NCI-H526 treated with DMSO at 0.1 percent for 48 hours (cell line): ENCODE measurements at regions not wholly inside any gene's neighbourhood (a gene's known extent, or its start where the extent isn't known, plus 50 kb on each side); places are given as distances from the start of the nearest gene placed in this dataset.

Experiments used
- DNase-seq: peaks from one replicate; lab custom pipeline; 2025; lab: John Stamatoyannopoulos, UW

GRCh38 chr13:73704587-73704986 lies 429.6 kb downstream of the KLF12 start:
- DNase-seq: no peak

- DNase-seq: no peak
These were observed 430.6 kb downstream of the KLF12 start for GRCh38 chr13:73703606-73704005.

- peak; percentile 25 for DNase-seq
These were observed 431.7 kb downstream of the KLF12 start for GRCh38 chr13:73702419-73703071.

- no peak for DNase-seq
These were observed 433.0 kb downstream of the KLF12 start for GRCh38 chr13:73701160-73701559.

GRCh38 chr13:73698859-73699258 lies 435.3 kb downstream of the KLF12 start:
- no peak for DNase-seq

DNA sequence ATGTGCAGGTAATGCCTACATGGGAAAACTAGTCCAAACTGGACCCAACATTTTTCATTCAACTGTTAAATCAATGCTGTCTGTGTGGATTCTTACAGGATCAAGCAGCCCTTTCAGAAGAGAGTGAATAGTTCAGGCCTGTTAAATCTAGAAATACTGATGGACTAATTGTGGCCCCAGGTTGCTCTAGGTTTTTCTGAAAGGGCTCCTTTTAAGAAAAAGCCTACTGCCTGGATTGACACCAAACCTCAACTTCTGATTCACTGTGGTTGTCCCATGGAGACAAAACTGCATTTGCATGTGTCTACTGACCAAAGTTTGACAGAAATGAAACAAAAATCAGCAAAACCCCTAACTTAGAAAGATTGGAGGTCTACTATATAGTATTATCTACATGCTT lies 437.0 kb downstream of the KLF12 start:
- DNase-seq: no peak

DNA sequence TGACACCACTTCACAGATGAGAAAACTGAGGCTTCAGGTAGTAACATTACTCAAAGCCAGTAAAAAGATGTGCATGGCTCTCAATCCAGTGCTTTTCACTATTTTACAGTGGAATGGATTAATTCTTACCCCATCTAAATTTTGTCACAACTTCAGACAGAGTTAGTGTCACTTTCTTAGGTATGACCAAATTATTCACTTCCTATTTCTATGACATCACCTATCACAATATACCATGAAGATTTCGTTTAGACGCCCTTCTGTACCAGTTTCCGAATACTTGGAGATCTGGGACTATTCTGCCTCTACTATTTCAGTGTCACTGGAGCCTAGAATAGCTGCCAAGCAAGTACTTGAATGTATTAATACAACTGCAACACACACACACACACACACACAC lies 437.5 kb downstream of the KLF12 start:
- no peak for DNase-seq

- DNase-seq: peak; percentile 14
These were observed 437.9 kb downstream of the KLF12 start for GRCh38 chr13:73696271-73696670.

GRCh38 chr13:73695325-73695724 lies 438.9 kb downstream of the KLF12 start:
- DNase-seq: no peak

GRCh38 chr13:73693215-73693614 lies 441.0 kb downstream of the KLF12 start:
- DNase-seq: no peak

GRCh38 chr13:73691891-73692290 lies 442.3 kb downstream of the KLF12 start:
- DNase-seq: no peak

DNA sequence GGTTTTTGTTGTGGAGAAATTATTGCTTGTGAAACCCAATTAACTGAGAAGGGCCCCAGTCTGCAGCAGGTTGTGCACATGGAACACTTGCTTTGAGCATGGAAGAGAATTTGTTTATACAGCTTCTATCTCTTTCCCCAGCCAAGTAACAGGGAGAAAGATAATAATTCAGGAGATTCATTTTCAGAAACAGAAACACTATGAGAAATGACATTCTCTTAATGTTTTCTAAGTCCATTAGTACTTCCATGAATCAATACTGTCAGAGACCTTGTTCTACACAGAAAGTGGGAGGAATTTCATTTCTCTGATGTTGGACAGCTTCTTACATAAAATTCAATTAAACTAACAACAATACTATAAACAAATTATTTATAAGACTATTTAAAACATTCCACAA lies 446.3 kb downstream of the KLF12 start:
- no peak for DNase-seq

DNA sequence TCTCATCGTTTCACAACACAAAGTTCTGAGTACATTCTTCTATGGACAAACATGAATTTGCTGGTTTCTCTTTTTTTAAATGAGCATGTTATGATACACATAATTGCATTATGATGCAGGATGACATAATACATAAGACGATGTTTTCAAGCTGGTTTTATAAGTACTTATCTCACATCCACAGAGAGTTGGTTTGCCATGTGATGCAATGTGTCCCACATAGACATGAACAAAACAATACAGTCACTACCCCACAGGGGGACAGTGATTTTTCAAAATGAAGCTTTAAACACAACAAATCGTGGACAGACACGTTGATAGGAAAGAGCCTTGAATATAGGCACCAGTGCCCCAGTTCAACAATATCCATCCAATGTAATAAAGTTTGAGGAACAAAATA lies 447.1 kb downstream of the KLF12 start:
- no peak for DNase-seq

DNA sequence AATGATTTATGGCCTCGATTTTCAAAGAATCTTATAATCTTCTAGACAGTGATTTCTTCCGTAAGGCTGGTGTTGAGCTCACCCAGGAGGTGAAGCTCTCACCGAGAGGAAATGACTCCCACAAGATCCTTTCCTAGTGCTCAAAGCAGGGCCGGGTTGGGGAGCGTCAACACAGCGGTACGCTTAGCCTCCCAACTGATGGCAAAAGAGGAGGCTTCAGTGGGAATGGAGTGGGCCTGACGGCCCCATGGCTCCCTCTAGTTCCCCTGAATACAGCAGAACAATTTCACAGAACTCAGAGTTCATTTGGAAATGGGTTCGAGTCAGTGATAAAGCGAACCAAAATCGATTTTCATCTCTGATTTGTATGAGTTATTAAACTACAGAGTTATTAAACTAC lies 449.5 kb downstream of the KLF12 start:
- no peak for DNase-seq

GRCh38 chr13:73684286-73684685 lies 449.9 kb downstream of the KLF12 start:
- no peak for DNase-seq

GRCh38 chr13:73683746-73684145 lies 450.5 kb downstream of the KLF12 start:
- no peak for DNase-seq

DNA sequence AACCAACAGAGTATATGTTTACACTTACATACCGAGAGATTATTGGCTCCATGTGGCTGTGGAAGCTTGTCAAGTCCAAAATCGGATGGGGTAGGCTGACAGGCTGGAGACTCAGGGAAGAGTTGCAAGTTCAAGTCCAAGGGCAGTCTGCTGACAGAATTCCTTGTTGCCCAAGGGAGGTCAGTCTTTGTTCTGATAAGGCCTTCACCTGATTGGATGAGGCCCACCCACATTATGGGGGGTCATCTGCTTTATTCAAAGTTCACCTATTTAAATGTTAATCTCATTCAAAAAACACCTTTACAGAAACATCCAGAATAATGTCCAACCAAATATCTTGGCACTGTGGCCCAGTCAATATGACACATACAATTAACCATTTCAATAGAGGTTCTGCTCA lies 452.4 kb downstream of the KLF12 start:
- DNase-seq: no peak

- no peak for DNase-seq
These were observed 453.2 kb downstream of the KLF12 start for GRCh38 chr13:73681015-73681414.

DNA sequence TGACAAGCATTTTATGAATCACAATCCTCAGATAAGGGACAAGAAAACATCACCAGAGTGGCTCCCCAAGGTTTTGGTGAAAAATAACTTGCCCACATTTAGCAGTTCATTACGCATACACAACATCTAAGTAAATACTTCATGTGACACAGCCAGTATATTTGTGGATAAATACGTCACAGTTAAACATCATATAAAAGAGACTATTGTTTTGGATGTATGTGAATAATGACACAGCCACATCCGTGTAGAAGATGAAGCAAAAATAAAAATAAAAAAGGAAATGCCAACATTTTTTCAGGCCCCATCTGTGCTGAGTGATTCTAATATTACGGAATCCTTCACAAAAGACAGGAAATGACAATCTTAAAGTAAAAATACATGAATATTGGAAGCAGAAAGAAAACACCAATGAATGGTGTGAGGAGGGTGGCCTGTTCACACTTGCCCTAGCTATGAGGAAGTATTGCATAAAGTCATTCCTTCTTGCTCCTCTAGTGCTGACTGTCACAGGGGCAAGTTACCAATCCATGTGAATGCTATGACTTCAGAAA lies 457.1 kb downstream of the KLF12 start:
- no peak for DNase-seq

GRCh38 chr13:73676550-73677047 lies 457.6 kb downstream of the KLF12 start:
- no peak for DNase-seq

DNA sequence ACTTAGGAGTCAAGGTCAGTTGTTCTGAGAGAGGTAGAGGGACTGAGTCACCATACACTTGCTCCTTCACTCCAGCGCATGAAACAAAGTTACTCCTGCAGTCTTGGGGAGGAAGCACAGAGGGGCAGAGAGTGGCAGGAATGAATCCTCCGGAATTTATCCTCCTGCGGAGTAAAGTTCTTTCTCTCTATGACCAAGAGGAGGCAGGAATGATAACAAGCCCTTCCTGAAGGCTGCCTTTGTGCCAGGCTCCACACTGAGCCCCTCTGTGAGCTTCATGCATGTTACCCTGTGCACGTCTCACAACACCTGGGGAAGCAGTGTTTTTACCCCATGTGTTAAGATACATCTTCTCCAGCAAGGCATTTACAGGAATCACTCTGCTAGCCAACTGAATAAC lies 458.4 kb downstream of the KLF12 start:
- DNase-seq: no peak

DNA sequence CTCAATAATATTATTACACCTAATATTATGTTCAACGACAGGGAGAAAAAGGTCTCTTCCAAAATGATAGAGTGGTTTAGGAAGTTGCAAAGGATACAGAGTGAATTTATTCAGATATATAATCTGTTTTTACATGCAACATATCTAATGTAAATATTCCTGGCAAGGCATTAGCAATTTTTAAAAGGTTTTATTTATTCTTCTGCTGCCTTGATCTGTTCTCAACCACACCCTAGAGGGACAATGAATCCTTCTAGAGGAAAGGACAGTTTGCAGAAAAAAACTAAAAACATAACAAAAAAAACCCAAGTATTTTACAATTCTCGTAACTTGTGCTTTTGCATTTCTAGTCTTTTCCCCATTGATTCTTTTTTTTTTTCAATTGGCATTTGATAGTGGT lies 459.6 kb downstream of the KLF12 start:
- DNase-seq: no peak

DNA sequence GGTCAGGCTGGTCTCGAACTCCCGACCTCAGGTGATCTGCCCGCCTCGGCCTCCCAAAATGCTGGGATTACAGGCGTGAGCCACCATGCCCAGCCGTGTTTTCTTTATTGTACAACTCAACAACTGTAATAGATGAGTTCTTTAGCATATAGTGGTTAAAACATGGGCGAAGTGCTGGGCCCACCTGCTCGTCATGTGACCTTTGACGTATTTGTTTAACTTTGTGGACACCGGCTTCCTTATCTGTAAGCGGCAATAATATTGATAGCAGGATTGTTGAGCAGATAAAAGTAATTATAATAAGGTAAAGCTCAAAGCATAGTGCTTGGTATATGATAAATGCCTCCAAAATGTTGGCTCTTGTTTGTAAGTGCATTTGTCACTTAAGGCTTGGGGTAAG lies 460.3 kb downstream of the KLF12 start:
- no peak for DNase-seq

DNA sequence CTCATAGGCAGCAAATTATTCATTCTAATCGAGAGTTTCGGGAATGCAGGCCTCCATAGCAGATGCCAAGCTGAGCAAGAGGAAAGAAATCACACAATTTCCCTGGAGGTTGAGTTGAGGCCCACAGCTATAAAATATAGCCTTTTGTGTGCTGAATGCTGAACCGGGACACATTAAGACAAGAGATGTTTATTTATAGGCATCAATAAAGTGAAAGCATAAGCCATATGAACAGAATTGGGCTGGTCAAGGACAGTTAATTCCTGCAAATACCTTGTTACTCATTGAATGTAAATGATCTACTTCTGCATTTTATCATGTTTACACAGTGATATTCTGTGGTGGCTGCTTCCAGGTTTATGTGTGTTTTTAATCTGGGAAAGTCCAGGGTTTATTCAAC lies 461.7 kb downstream of the KLF12 start:
- peak; percentile 91 for DNase-seq
